Activated naive CD4-positive, alpha-beta T cell treated with anti-CD3 and anti-CD28 coated beads for 36 hours (primary cell): ENCODE measurements at regions not wholly inside any gene's neighbourhood (a gene's known extent, or its start where the extent isn't known, plus 50 kb on each side); places are given as distances from the start of the nearest gene placed in this dataset.
"Not testable (repeated sequence)": the region's sequence is repeated elsewhere in the genome, so short reads cannot be mapped to it uniquely, and the experiment has no call there.

Source experiments
- CTCF ChIA-PET: fragments of 350-600 bp; sonication (Branson Sonifier 250); formaldehyde crosslinking; loops from one replicate; lab custom pipeline; 2021; ENCODE audit warnings: antibody characterized with exemption; lab: Charles Lee
- DNase-seq: peaks from one replicate; pipeline ENCODE4 v3.0.0-alpha.2; 2020
- H3K27ac Mint-ChIP-seq: one replicate; pipeline ENCODE4 v1.8.0; 2021; ENCODE audit warnings: mild to moderate bottlenecking, mixed read lengths
- H3K27me3 Mint-ChIP-seq: one replicate; pipeline ENCODE4 v1.8.0; 2021; ENCODE audit warnings: low read depth, mixed read lengths
- H3K36me3 Mint-ChIP-seq: one replicate; pipeline ENCODE4 v1.8.0; 2021; ENCODE audit warnings: low read depth, mixed read lengths
- H3K4me1 Mint-ChIP-seq: one replicate; pipeline ENCODE4 v1.8.0; 2021; ENCODE audit warnings: low read depth, mixed read lengths
- H3K4me3 Mint-ChIP-seq: one replicate; pipeline ENCODE4 v1.8.0; 2021; ENCODE audit warnings: mild to moderate bottlenecking, moderate library complexity, mixed read lengths
- H3K9me3 Mint-ChIP-seq: one replicate; pipeline ENCODE4 v1.8.0; 2021; ENCODE audit warnings: mixed read lengths
- intact Hi-C: fragments of 100-400 bp; cut with micrococcal nuclease; formaldehyde crosslinking; loops from one replicate; pipeline ENCODE4 v1.15.1; 2023

DNA sequence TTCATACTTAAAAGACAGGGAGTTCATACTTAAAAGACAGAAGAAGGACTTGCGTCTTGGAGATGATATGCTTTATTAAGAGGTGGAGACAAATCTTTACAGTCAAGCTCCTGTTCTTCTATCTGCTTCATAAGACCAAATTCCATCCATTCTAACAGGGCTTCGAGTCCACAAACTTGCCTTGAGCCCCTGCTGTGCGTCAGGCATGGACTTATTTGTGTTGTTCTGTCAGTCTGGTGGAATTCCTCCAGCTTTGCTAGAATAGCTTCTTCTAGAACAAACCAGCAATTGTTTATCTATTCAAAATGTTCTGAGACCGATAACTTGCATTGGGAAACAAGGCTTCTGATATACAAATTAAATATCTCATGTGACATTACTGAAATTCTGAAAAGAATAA is 73.9 kb upstream of the SOX11 start:
- Mint-ChIP-seq H3K4me1 (no peaks in the 10 kb centered on the region), H3K27ac (no peak overlapping the region), H3K9me3 (peaks cover 8% of the 10 kb centered on the region), H3K36me3 (no peaks in the 10 kb centered on the region), H3K4me3 (no peak overlapping the region), H3K27me3 (no peaks in the 10 kb centered on the region)
- intact Hi-C loops = no loop called here
- no peak for DNase-seq
- CTCF ChIA-PET = no interaction called here

DNA sequence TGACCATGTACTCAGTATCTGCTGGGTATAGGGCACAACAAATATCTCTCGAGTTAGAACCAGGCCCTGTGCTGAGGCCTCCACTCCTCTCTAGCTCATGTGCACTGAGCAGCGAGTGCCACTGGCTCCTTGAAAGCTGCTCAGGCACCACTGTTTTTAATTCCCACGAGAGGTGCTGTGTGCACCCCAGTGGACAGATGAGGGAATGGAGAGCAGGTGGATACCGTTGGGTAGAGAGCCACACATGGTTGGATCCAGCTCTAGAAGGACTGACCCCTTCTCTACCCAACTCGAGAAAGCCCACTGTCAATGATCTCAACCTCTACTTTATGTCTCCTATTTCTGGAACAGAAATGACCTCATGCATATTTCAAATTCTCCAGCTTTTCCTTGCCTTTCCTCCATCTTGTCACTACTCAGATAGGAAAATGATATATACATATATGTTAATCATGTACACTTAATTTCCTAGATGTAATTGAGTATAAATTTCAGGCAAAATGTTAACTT is 66.6 kb upstream of the SOX11 start:
- DNase-seq, H3K27ac Mint-ChIP-seq, H3K4me3 Mint-ChIP-seq, H3K9me3 Mint-ChIP-seq, H3K4me1 Mint-ChIP-seq, CTCF ChIA-PET, H3K36me3 Mint-ChIP-seq, H3K27me3 Mint-ChIP-seq, intact Hi-C loops: not testable (repeated sequence)

DNA sequence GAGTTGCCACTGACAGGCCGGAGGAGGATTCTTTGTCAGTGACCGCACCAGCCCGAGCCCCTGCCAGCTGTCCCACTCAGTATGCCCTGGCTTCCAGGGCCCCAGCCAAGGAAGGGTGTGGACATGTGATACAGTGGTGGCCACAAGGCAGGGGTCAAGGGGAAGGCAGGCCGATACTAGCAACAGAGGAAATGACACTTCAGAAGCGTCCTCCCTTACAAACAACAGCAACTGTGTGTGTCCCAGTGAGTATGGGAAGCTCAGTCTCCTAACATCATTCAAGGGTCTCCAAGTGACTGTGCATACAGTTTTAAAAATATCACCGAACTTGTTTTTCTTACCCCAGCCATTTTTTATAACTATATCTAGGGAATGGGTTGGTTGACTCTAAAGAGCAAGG is 63.7 kb upstream of the SOX11 start:
- H3K9me3 Mint-ChIP-seq, CTCF ChIA-PET, H3K27ac Mint-ChIP-seq: not testable (repeated sequence)

DNA sequence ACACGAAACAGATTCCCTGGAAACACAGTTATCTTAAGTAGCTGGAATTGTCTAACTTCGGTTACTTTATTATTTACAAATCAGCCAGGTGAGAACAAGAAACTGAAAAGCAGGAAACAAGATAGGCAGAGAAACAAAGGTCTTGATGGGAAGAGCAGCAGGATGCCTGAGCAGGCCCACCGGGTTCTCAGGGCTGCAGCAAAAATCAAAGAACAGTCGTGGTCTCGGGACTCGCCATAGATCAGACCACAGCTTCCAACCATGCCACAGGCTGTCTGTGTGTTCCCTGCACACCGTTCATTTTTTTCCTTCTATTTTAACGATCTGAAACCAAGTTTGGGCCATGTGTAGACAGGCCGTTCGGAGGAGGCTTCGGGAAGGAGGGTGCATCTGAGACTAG is 62.7 kb upstream of the SOX11 start:
- H3K27me3 Mint-ChIP-seq, DNase-seq, H3K27ac Mint-ChIP-seq, H3K9me3 Mint-ChIP-seq, CTCF ChIA-PET, intact Hi-C loops, H3K4me1 Mint-ChIP-seq, H3K36me3 Mint-ChIP-seq, H3K4me3 Mint-ChIP-seq: not testable (repeated sequence)

More for the DNA sequence above, 63.7 kb upstream of the SOX11 start:
- H3K27me3 Mint-ChIP-seq, intact Hi-C loops, H3K4me1 Mint-ChIP-seq, H3K36me3 Mint-ChIP-seq, DNase-seq, H3K4me3 Mint-ChIP-seq: not testable (repeated sequence)

DNA sequence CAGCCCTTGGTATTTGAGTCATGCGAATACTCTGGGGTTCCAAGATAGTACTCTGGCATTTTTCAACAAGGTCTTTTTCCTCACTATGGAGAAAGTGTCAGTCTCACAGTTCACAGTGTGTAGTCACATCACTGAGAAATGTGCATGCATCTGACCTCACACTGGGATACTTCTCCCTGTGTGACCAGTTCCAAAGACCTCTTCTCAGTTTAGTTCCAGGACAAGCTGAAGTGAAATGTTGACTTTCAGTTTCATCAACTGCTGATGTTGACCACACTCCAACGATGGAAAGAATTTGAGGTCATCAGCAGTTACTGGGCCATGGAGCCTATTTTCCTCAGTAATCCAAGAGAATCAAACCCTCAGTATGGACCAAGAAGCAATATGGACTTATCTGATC is 55.1 kb upstream of the SOX11 start:
- H3K27me3 Mint-ChIP-seq, H3K9me3 Mint-ChIP-seq, intact Hi-C loops, CTCF ChIA-PET, H3K27ac Mint-ChIP-seq, H3K4me1 Mint-ChIP-seq, H3K4me3 Mint-ChIP-seq, DNase-seq, H3K36me3 Mint-ChIP-seq: not testable (repeated sequence)
